ENCODE measurements at regions not wholly inside any gene's neighbourhood (a gene's known extent, or its start where the extent isn't known, plus 50 kb on each side); places are given as distances from the start of the nearest gene placed in this dataset.

DNA sequence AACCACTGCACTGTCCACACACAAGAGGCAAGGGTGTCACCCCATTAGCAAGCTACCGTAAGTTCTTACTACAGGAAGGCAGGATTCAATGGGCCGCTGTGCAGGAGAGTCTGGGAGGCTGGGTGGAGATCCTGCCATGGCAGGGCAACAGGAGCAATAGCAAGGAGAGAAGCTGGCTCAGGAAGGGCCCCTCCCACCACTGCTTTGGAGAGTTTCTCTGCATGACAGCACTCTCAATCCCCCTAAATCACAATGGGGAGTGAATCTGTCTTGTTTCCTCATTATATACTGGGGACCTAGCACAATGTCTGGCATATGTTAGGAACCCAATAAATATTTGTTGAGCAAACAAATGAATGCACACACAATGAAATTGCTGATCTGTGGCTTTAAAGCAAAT lies 83.2 kb upstream of the SFMBT2 start:
- DNase-seq: no peak
- no peaks in the 10 kb centered on the region for H3K4me1 ChIP-seq
- no peaks in the 10 kb centered on the region for H3K36me3 ChIP-seq (ENCODE audit: low read depth, missing control alignments)
- H3K27ac ChIP-seq: no peak overlapping the region
- intact Hi-C loops (cut with DNase I; ENCODE audit: low total_unique reads): no loop called here
- H3K4me3 ChIP-seq: no peak overlapping the region
- TF ChIP-seq, protein P1, sequence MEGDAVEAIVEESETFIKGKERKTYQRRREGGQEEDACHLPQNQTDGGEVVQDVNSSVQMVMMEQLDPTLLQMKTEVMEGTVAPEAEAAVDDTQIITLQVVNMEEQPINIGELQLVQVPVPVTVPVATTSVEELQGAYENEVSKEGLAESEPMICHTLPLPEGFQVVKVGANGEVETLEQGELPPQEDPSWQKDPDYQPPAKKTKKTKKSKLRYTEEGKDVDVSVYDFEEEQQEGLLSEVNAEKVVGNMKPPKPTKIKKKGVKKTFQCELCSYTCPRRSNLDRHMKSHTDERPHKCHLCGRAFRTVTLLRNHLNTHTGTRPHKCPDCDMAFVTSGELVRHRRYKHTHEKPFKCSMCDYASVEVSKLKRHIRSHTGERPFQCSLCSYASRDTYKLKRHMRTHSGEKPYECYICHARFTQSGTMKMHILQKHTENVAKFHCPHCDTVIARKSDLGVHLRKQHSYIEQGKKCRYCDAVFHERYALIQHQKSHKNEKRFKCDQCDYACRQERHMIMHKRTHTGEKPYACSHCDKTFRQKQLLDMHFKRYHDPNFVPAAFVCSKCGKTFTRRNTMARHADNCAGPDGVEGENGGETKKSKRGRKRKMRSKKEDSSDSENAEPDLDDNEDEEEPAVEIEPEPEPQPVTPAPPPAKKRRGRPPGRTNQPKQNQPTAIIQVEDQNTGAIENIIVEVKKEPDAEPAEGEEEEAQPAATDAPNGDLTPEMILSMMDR (IDR thresholded peaks at IDR 0.05): no peak
- no peak for TF ChIP-seq POLR2A (IDR thresholded peaks at IDR 0.05)
- no peaks in the 10 kb centered on the region for H3K9me3 ChIP-seq
- H3K27me3 ChIP-seq: no peaks in the 10 kb centered on the region
- WGBS, 2 donors: 90 to 95% methylated on average over 2 of the region's 2 CpGs

DNA sequence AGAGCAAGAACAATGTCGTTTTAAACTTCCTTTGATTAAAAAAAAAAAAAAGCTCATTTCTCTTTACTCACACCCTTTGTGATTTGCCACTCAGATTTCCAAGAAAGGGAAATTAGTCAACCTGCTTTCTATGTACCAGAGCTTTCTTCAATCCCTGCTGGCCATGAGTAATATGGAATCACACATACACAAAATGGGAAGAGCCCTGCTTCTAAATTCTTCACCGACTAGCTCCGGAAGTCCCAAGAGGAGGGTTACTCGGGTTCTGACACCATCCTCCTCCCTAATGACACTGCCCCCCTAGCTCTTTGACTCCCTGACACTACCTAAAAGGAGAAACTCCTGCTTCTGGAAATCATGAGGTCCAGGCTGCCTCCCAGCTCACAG lies 81.8 kb upstream of the SFMBT2 start:
- Histone ChIP-seq H3K36me3 (ENCODE audit: low read depth, missing control alignments) (no peaks in the 10 kb centered on the region), H3K4me3 (no peak overlapping the region), H3K27ac (no peak overlapping the region), H3K27me3 (no peaks in the 10 kb centered on the region), H3K4me1 (peaks cover 3% of the 10 kb centered on the region), H3K9me3 (no peaks in the 10 kb centered on the region)
- intact Hi-C loops (cut with DNase I; ENCODE audit: low total_unique reads): no loop called here
- WGBS, 2 donors: 74 to 75% methylated on average over 4 of the region's 4 CpGs
- no peak for DNase-seq
- no peak for TF ChIP-seq POLR2A (IDR thresholded peaks at IDR 0.05)
- TF ChIP-seq, protein P1 (IDR thresholded peaks at IDR 0.05): no peak

DNA sequence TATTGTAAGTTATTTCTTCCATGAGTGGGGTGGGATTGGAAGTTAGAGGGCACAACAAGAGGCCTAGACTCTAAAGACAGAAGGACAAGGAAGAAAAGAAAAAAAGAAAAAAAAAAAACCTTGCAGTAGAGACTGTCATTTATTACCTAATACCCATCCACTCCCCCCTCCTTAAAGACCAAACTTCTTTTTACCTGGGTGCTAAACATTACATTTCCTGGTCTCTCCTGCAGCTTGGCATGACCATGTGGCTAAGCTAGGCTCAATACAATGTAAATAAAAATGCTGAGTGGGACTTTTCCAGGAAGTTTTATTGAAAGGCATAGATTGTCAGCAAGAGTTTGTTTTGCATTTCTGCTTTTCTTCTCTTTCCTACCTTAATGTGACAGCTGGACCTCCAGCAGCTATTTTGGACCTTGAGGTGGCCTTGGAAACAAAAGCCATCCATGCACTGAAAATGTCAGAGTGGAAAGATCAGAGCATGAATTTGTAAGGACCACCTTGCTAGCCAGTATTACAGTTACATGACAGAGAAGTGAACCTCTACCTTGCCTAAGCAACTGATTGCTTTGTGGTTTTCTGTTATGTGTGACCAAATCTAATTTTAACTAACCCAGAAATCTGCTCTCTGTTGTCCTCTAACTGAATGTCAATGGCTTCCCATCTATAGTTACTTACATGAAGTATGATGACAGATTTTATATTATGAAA lies 81.3 kb upstream of the SFMBT2 start:
- Histone ChIP-seq H3K27me3 (no peaks in the 10 kb centered on the region), H3K27ac (no peak overlapping the region), H3K4me1 (peaks cover 4% of the 10 kb centered on the region), H3K36me3 (ENCODE audit: low read depth, missing control alignments) (no peaks in the 10 kb centered on the region), H3K9me3 (no peaks in the 10 kb centered on the region), H3K4me3 (no peak overlapping the region)
- intact Hi-C loops (cut with DNase I; ENCODE audit: low total_unique reads): no loop called here
- TF ChIP-seq POLR2A (IDR thresholded peaks at IDR 0.05): no peak
- no peak for DNase-seq

DNA sequence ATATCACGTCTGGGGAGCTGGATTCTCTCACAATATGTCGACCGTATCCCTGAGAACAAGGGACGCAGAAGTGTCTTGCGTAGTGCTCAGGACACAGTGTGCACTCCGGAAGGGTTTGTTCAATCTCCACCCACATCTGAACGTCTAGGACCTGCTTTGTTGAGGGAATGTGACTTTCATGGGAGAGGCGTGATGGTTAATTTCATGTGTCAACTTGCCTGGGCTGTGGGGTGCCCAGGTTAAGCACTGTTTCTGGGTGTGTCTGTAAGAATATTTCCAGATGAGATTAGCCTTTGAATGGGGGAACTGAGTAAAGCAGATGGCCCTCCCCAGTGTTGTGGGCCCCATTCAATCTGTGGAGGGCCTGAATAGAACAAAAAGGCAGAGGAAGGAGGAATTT lies 80.4 kb upstream of the SFMBT2 start:
- no peak for DNase-seq
- intact Hi-C loops (cut with DNase I; ENCODE audit: low total_unique reads): no loop called here
- Histone ChIP-seq H3K4me1 (peaks cover 4% of the 10 kb centered on the region), H3K4me3 (no peak overlapping the region), H3K27me3 (no peaks in the 10 kb centered on the region), H3K27ac (no peak overlapping the region), H3K36me3 (ENCODE audit: low read depth, missing control alignments) (no peaks in the 10 kb centered on the region), H3K9me3 (no peaks in the 10 kb centered on the region)
- no peak for TF ChIP-seq POLR2A (IDR thresholded peaks at IDR 0.05)
- WGBS, 2 donors: 85 to 95% methylated on average over 8 of the region's 8 CpGs

DNA sequence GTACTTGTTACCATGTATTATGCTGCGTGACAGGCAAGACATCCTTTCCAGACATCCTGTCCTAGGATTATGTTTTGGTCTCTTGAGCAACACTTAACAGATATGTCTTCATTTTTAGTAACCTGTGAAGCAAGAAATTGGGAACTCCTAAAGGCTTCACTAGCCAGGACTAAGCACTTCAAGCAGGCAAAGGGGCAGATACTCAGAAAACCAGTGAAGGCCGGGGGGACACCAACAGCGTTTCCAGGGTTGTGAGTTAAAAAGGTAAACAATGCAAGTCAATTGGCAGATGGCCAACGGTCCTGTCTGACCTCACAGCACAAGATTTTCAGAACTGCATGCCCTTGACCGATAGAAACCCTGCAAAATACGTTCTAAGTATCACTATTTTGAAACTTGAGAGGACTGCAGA lies 77.6 kb upstream of the SFMBT2 start:
- intact Hi-C loops (cut with DNase I; ENCODE audit: low total_unique reads): no loop called here

More for the DNA sequence above, 77.6 kb upstream of the SFMBT2 start:
- Histone ChIP-seq H3K27ac (no peak overlapping the region), H3K4me1 (peaks cover 4% of the 10 kb centered on the region), H3K9me3 (no peaks in the 10 kb centered on the region), H3K4me3 (no peak overlapping the region), H3K36me3 (ENCODE audit: low read depth, missing control alignments) (no peaks in the 10 kb centered on the region), H3K27me3 (no peaks in the 10 kb centered on the region)
- WGBS, 2 donors: 17 to 20% methylated on average over 6 of the region's 6 CpGs
- peak; percentile 70 for DNase-seq
- TF ChIP-seq POLR2A (IDR thresholded peaks at IDR 0.05): no peak
- TF ChIP-seq, protein P1 (IDR thresholded peaks at IDR 0.05): no peak
